HuH-7.5 (cell line): ENCODE measurements at regions not wholly inside any gene's neighbourhood (a gene's known extent, or its start where the extent isn't known, plus 50 kb on each side); places are given as distances from the start of the nearest gene placed in this dataset.

Source experiments
- DNase-seq: peaks from one replicate; pipeline ENCODE4 v3.0.0; 2011; ENCODE audit warnings: low spot score

GRCh38 chrX:10747975-10748374 is 127.6 kb upstream of the MID1 start:
- DNase-seq: no peak

GRCh38 chrX:10749113-10749512 is 128.7 kb upstream of the MID1 start:
- DNase-seq: no peak

DNA sequence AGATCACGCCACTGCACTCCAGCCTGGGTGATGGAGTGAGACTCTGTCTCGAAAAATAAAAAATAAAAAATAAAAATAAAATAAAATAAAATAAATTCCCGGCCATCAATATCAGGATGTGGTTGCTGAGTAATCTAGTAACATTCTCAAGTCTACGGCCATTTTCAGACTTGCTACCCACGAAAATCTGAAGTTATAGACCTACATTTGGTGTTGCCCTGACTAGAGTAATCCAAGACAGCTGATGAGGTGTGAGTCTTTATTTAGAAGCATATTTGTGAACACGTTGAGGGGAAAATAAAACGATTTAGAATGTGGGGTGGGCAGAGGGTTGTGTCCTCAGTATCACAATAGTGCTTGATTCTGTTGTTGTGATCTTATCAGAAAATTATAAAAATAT is 130.2 kb upstream of the MID1 start:
- no peak for DNase-seq

DNA sequence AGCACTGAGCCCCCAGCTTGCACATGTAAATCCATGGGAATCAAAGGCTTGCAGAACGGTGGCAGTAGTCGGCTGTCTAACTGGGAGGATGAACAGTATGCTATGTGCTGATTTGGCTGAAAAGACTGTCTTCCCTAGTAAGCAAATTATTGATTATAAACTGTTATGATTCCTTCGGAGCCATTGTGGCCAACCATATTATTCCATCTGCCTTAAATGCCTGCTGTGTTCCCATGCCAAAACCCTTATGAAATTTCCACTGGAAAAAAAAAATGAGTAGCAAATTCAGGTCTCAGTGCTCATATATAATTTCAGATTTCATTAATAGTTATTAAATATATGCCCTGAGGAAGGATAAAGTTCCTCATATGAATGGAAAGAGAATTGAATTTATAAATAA is 132.7 kb upstream of the MID1 start:
- no peak for DNase-seq

- DNase-seq: no peak
These were observed 134.1 kb upstream of the MID1 start for GRCh38 chrX:10754445-10754844.

DNA sequence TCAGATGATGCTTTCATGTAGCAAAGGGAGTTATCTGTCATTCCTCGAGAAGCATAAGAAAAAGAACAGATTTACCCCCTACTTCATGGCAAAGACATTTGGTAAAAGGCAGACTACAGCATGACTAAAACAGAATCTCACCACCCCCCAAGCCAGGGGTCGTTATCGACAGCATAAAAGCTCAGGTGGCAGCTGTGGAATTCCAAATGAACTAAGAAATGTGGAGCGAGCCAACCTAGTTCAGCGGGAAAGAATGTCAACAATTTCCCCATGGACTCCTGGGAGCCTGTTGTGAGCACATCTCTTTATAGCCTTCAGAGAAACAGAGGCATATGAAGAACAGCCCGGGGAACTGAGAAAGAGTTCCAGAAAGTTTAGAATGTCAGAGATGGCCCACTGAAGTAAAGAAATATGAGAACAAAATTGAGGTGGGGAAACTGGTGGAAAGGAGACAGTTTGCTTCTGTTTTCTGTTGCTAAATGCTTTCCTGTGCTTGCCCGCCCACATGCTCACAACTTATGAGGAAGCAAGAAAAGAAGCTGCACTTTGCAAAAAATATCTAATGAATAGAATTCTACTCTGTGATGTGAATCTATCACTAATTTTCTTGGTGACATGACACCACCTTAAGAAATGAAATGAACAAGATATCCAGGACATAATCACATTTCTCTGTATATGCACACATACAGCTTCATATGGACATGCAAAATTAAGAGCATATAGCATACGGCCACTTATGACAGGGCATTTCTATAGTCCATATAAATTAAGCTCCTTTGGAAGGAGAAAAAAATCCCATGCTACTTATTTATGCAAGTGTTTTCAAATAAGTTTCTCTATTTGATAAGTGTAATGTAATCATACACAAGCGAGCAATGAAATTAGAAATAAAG is 135.3 kb upstream of the MID1 start:
- no peak for DNase-seq

DNA sequence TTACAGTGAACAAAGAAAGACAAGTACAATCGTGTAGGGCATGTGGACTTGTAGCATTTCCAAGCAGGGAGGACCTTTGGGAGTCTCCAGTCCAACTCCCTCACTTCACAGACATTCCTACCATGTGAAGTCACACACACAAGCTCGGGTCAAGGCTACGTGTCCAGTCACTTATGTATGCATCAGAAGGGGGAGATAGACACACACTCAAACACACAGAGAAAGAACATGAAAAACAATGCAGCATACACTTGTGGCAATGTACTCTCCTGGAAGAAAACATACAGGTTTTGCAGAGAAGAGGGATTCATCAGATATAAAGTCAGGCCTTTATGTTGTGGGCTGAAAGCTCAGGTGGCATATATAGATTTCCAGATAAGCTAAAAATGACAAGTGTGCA is 136.1 kb upstream of the MID1 start:
- peak; percentile 24 for DNase-seq

DNA sequence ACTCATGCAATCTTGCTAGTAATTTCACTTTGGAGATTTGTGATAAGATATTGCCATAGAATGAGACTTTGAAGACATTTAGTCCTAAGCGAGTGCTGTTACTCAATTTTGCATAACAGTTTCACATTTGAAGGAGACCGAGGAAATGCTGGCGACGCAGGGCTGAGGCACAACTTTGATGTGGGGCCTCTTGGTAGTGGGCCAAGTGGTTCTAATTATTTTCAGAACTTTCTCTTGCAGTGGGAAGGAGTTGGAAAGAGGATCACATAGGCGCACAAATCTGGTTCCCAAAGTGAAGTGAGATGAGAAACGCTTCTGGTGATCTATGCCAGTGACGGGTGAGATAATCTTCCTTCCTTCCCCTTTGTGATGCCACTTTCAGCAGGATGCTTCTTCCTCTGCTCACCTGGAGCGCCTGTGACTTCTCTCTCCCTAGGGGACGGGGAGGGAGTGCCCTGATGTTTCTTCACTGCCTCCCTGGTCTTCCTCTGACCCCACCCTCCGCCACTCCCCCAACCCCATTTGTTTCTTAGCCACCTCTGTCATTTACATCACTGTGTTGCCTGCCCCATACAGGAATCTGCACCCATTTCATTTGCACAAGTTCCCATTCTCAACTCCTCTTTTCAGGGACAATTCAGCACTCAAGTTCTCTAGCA is 138.9 kb upstream of the MID1 start:
- no peak for DNase-seq

- no peak for DNase-seq
These were observed 141.1 kb upstream of the MID1 start for GRCh38 chrX:10761447-10761846.

DNA sequence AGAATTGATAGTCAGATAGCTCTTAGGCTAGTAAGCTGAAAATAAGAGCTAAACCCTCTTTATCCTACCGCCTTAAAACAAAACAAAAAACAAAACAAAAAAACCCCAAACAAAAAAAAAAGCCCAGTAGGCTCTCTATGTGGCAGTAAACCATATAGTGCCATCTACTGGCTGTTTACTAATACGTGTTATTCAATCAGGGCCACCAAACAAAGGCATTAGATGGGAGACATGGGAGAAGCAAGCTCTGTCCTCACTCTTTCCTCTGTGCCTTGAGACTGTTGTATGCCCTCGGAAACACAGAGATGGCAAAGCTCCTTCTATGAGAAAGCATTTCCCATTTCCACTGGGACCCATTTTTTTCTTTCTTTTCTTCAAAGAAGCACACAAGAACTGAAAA is 148.8 kb upstream of the MID1 start:
- DNase-seq: peak; percentile 4

- DNase-seq: no peak
These were observed 149.6 kb upstream of the MID1 start for GRCh38 chrX:10769696-10770619.

DNA sequence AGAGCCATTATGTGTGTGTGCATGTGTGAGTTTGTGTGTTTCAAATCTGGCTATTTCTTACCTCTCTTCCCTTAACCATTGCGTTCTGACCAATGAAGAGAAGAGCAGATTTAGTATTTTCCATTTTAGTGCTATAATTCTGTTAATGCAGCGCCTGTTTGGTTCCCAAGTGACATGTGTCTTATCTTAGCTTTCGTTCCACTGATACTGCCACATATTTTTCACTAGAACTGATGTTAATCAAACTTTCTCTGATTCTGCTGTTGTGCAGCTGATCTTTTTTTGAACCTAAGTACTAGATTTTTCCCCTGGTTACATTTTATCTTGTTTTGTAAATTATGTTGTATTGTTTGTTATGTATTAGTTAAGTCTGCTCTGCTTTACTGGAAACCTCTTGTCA is 152.9 kb upstream of the MID1 start:
- no peak for DNase-seq

GRCh38 chrX:10781847-10782530 is 161.6 kb upstream of the MID1 start:
- no peak for DNase-seq

GRCh38 chrX:10783451-10783995 is 163.1 kb upstream of the MID1 start:
- no peak for DNase-seq

- DNase-seq: no peak
These were observed 166.9 kb upstream of the MID1 start for GRCh38 chrX:10787264-10787663.

GRCh38 chrX:10794203-10794630 is 173.8 kb upstream of the MID1 start:
- no peak for DNase-seq

DNA sequence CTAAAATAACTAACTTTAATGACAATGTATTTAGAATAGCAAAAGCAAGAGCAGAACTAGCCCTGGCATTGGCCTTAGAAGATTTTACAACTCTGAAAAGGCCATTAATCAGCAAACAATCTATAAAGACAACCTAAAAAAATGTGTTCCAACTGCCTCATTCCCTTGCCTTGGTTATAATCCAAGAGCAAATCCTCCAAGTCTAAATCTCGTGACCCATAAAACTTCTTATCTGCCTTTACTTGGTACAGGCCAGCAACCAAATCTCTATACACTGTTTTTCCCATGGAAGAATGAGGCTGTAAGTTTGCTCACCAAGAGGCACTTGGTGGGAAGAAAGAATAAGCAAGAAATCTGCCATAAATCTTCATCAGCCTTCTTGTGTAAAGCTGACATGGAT is 175.3 kb upstream of the MID1 start:
- DNase-seq: no peak

DNA sequence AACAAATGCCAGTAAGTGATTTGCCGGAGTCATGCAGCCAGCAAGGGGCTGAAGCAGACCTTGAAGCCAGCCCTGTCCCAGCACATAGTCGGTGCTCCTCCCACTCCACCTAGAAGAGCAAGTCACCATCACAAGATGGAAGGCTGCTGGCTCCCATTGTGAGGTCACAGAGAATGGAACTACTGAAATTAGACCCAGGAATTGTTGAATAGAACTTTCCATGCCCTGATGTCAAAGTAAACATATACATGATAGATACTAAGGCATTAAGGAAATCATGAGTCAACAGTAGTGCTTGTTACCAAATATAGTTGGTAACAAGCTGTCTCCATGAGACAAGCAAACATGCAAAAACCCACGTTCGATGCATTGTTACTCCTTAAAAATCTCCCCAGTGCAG is 177.1 kb upstream of the MID1 start:
- no peak for DNase-seq

GRCh38 chrX:10798041-10798440 is 177.7 kb upstream of the MID1 start:
- no peak for DNase-seq

GRCh38 chrX:10800796-10801195 is 180.4 kb upstream of the MID1 start:
- DNase-seq: no peak

DNA sequence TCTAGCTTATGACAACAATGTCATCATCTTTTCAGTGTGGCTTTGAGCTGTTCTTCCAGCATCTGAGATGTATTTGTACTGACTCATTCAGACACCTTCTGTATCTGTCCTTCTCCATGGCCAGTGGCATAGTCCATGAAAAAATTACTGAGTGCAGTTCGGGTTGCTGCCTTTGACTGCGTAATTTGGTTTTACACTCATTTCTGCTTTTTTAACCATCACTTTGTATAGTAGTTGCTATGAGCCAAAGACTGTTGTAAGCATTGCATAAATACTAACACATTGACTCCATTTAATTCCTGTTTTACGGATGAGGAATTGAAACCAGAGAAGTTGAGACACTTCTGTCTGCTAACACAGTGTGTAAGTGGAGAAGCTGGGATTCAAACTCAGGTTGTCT is 190.7 kb upstream of the MID1 start:
- DNase-seq: no peak

- no peak for DNase-seq
These were observed 193.4 kb upstream of the MID1 start for GRCh38 chrX:10813761-10814160.
